OCI-LY1 (cell line): ENCODE measurements at regions not wholly inside any gene's neighbourhood (a gene's known extent, or its start where the extent isn't known, plus 50 kb on each side); places are given as distances from the start of the nearest gene placed in this dataset.

Experiments
- EZH2 ChIP-seq: fragments of 200-600 bp; sonication (generic), shearing (Covaris generic); IDR thresholded peaks from 2 replicates; pipeline ENCODE4 v1.8.0; 2017; ENCODE audit warnings: borderline replicate concordance, mixed run types, mild to moderate bottlenecking, antibody characterized with exemption, low read length, moderate library complexity, mixed read lengths
- TF ChIP-seq, protein P1 (sequence below): fragments of 200-600 bp; sonication (generic), shearing (Covaris generic); IDR thresholded peaks from 2 replicates; pipeline ENCODE4 v1.5.1; 2017; ENCODE audit warnings: mild to moderate bottlenecking, antibody characterized with exemption, low read length, moderate library complexity, mixed read lengths

DNA sequence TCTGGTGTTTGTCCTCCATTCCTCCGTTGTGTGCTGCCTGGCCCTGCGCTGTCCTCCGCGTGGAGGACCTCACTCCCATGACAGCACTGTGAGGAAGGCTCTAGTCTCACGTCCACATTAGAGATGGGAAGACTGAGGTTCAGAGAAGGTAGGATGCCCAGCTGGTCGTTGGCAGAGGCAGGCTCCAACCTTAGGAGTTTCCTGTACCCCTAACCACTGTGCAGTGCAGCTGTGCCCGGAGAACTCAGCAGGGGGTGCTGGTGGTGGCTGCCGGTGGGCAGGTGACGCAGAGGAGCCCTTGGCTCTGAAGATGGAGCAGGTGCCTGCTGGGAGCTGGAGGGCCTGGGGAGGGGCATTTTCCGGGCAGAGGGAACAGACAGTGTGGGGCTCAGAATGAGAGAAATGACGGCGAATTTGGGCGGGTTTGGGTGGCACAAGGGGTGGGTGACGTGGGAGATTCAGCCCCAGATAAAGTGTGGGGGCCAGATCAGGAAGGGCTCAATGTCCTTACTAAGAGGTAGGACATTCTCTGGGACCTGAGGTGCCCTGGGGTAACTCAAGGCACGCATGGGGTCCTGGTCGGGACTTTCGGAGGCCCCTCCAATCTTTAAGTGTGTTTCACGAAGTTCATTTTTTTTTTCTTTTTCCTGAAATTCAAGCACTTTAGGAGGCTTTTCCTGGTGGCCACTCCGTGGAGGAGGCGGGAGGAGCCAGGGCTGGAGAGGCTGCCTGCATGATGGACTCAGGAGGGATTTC lies 535.0 kb downstream of the TBC1D22A start:
- TF ChIP-seq, protein P1, sequence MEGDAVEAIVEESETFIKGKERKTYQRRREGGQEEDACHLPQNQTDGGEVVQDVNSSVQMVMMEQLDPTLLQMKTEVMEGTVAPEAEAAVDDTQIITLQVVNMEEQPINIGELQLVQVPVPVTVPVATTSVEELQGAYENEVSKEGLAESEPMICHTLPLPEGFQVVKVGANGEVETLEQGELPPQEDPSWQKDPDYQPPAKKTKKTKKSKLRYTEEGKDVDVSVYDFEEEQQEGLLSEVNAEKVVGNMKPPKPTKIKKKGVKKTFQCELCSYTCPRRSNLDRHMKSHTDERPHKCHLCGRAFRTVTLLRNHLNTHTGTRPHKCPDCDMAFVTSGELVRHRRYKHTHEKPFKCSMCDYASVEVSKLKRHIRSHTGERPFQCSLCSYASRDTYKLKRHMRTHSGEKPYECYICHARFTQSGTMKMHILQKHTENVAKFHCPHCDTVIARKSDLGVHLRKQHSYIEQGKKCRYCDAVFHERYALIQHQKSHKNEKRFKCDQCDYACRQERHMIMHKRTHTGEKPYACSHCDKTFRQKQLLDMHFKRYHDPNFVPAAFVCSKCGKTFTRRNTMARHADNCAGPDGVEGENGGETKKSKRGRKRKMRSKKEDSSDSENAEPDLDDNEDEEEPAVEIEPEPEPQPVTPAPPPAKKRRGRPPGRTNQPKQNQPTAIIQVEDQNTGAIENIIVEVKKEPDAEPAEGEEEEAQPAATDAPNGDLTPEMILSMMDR: no peak; the same call in 1 of the 2 replicates
- TF ChIP-seq EZH2: no peak
